H4 (cell line): ENCODE measurements at regions not wholly inside any gene's neighbourhood (a gene's known extent, or its start where the extent isn't known, plus 50 kb on each side); places are given as distances from the start of the nearest gene placed in this dataset.
"Not testable (repeated sequence)": the region's sequence is repeated elsewhere in the genome, so short reads cannot be mapped to it uniquely, and the experiment has no call there.

Source experiments
- DNase-seq: peaks from one replicate; pipeline ENCODE4 v3.0.0-alpha.2; 2015; ENCODE audit warnings: low spot score

DNA sequence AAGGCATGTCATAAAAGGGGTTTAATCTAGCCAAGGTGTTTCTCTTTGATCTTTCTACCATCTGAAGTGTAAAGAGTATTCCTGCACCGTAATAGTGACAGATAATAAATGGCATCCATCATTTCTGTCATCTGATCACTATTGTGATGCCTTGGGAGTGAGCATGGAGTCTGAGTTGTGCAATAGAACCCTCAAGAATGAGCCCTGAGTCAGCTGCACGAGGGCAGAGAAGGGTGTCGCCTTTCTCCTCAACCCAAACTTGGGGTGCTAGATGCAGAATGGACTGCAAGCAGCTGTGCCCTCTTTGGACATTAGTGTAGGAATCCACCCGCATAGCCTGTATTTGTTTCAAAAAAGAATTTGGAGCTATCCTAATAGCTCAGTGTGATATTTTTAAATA lies 115.2 kb downstream of the ZNF37A start:
- no peak for DNase-seq

DNA sequence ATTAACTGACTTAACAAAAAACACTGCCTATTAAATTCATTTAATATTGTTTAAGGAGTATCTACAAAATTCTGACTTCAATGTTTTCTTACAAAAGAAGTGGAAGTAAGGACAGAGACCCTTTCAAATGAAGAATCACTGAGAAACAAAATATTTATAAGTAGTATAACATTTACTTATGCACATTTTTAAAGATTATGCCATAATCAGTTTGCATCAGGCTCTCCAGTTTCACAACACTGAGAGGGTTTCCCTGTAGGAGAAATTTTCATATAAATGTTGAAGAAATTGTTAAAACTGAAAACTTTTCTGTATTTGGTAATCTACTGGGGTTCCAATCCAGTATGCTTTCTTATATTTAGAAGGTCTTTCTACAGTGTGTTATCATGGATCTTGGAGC lies 115.6 kb downstream of the ZNF37A start:
- not testable (repeated sequence) for DNase-seq

DNA sequence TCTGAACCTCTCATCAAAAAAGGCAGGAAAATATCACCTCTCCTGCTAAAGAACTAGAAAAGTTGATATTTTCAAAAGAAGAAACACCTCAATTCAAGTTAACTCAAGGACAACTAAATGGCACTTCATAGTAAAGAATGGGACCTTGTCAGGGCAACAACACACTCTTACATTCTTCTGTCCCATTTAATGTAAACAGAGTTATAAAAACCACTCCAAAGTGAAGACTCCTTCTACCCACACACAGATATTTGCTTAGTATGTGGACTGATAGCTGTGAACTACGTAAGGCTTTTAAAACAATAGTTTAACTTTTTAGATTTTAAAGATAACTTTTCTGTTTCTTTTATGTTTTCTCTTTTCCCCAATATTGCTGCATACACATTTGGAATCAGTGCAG lies 118.3 kb downstream of the ZNF37A start:
- DNase-seq, result no peak

DNA sequence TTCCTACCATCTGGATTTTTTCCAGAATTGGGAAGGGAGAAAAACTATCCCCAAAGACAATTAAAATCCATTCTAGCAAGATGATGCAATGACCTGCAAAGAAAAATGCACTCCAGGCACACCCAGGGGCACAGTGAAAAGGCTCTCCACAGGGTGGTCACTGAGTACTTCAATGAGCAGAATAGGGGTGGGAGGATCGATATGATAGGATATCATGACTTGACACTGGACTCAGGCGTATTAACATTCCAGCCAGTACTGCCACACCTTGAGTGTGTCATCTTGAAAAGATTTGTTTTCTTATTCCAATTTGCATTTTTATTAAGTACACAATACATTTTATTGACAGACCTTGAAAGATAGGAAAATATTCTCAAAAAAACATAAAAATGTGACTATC lies 132.2 kb downstream of the ZNF37A start:
- no peak for DNase-seq

DNA sequence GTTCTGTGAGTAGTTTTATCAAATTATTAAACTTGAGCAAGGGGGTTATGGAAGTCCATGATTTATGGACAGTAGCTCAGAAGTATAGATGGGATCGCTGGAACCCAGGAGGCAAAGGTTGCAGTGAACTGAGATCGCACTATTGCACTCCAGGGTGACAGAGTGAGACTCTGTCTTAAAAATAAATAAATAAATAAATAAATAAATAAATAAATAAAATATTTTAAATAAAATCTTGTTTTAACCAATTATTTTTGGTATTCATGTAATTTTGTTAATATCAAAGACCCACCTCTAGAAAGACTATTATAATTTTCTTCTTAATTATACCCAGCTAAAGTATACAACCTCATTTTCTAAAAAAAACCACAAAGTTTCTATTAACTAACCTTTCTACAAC lies 134.3 kb downstream of the ZNF37A start:
- DNase-seq, result no peak

DNA sequence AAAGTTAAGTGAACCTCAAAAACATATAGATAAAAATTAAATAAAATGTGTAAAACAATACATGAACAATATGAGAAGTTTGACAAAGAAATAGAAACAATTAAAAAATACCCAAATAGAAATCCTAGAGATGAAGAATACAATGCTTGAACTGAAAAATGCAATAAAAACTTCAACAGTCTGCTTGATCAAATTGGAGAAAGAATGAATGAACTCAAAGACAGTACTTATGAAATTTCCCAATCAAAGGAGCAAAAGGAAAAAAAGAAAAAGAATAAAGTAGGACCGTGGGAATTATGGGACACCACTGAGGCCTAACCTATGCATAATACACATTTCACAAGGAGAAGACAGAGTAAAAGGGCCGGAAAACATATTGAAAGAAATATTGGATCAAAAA lies 144.3 kb downstream of the ZNF37A start:
- DNase-seq, result not testable (repeated sequence)

DNA sequence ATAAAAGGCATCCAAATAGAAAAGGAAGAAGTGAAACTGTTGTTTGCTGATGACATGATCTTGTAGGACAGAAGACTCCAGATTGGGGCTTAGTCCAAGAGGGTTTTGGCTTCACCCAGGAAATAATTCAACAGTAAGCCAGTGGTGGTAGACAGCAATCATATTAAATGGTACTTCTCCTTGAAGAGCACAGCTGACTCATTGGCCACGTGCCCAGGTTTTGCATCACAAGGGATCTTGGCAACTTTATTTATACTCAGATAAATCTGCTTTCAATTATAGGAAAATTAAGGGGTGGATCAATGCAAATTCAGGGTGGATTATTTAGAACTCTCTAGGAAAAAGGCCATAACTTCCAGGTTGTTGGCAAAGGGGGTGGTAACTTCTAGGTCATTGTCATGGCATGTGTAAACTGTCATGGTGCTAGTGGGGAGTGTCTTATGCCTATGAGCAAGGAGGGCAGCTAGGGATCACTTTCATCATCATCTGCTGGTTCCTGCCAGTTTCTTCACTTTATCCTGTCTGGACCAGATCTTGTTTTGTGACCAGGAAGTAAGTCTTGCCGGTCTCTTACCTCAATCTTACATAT lies 148.0 kb downstream of the ZNF37A start:
- DNase-seq, result not testable (repeated sequence)

DNA sequence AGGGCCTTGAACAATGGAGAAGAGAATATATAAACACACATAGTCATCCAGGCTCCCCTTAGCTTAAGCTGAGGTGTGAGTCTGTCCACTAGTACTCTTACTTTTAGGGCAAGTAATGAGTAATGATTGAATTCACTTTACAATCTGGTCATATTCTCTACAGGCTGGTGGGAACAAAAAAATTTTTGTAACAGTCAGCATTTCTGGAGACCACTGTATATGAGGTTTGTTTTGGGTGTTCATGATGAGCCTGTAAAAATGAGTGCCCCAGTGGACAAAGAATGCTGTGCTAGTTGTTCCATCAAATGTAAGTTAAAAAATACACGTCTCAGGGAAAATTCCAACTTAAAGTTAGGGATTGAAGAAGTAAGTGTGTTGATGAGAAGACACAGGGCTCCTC lies 154.0 kb downstream of the ZNF37A start:
- DNase-seq, result not testable (repeated sequence)

DNA sequence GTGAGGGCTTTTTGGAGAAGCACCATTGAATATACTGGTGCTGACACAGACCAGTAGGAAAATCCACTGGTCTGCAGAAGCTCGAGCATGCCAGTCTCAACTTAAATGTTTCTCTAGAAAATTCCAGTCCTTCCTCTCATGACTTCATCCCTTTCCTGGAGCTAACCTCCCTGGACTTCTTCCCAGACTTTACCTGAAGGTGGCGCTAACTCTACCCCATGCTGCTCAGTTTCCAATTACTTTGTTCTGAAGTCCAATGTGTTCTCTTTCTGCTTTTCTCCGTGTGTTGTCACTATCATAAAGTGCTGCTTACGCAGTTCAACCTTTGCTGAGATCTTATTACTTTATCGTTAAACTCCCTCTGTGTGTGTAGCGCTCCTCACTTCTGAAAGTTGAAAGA lies 158.4 kb downstream of the ZNF37A start:
- DNase-seq, result not testable (repeated sequence)

DNA sequence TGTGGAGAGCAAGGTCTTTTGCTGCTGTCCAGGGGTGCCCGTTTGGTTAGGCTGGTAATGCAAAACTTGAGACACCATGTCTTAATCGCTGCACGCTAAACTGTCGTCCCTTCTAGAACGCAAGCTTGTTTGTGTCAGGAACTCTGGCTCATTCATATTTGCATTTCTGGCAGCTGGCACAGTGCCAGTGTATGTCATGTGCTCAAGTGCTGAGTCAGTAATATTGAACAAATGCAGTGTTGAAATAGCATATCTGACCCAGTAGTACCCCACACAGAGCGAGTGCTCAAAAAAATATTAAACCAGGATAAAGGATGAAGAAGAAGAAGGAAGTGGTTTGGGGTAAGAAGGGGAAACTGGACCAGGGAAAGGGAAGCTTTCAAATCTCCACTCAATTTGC lies 173.4 kb downstream of the ZNF37A start:
- not testable (repeated sequence) for DNase-seq

DNA sequence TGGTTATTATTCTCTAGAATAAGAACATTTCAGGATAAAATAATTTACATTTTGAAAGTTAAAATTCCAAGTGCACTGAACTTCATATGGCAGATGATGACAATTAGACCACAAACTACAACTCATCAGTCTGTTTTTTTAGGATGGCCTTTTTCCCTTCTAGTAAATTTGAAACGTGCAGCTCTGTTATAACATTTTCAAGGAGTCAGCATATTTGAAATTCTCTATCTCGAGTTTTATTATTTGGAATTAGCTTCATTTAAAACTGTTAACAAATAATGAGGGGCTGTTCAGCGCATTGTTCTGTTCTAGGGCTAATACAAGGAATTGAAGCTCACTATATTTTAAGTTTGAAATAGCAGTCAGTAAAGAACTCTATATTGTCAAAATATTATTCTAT lies 176.9 kb downstream of the ZNF37A start:
- DNase-seq, result not testable (repeated sequence)

DNA sequence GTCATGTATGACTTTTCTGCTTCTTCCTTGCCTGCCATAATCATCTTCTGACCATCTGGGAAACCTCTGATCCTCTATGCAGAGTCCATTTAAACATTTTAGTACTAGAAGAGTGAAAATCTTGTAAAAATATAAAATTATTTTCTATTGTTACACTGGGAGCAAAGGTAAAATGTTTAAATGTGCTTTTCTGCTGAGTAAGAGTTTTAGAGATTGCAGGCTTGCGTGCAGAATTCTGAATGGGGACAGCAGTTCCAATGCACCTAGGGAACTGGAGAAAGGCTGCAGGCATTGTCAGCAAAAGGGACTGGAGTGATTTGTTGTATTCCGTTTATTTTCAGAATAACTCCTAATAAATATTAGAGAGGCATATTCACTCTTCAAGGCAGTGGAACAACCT lies 180.7 kb downstream of the ZNF37A start:
- DNase-seq, result not testable (repeated sequence)

DNA sequence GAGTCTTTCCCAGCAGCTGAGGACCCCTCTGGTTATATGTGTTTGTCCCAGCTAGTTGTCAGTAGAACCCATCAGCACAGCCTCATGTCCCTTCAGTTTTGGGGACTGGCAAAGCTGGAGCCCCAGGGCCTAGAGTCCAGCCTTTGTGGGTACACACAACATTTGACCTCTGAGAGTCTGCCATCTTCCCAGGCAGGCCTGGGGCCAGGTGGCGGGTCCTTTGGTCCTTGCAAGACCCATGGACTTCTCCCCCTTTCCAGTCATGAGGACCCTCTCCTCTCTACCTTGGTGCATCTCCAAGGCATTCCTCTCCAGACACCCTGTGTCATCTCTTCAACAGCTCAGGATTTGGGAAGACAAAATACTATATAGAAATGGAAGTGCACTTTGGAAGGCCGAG lies 198.4 kb downstream of the ZNF37A start:
- DNase-seq, result not testable (repeated sequence)

DNA sequence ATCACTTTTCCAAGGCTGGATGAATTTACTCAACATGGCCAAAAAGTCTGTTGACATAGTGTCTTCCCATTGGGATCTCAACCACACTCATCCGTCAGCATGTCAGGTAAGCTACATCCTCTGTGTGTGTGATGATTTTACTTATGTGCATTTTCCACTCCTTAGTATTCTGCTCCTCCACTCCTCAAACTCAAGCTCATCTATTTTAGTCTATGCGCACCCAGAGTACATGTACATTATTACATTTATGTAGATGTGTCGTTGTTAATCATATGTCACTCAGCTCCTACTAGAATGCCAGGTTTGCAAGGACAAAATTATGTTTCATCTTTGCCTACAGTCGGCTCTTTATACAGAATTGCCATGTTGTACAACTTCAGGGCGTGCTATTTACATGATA lies 216.0 kb downstream of the ZNF37A start:
- not testable (repeated sequence) for DNase-seq

DNA sequence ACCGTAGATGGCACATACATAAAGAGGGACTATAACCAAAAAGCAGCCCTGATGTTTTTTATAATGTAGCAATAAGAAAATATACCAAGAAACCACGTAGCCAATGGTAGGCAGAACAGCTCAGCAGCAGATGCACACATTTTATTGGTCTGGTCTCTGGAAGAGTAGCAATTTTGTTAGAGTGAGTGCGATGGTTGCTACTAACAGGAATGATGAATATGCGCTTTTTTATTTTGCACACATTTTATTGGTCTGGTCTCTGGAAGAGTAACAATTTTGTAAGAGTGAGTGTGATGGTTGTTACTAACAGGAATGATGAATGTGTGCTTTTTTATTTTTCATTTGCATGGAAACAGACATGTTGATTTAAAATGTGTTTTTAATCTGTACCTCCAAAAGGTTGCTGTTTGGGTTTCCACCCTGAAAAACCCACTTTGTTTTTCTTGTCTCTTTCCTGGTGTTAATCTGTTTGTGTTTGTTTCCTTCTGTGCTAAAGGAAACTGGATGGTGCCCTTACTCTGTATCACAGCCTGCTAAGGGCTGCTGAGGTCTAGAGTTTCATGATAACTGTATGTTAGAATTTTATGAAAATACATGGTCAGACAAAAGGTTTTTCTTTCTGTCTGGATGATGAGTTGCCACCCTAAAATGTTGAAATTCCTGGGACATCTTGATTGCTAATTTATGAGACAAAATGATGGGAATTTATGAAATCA lies 221.1 kb downstream of the ZNF37A start:
- not testable (repeated sequence) for DNase-seq

DNA sequence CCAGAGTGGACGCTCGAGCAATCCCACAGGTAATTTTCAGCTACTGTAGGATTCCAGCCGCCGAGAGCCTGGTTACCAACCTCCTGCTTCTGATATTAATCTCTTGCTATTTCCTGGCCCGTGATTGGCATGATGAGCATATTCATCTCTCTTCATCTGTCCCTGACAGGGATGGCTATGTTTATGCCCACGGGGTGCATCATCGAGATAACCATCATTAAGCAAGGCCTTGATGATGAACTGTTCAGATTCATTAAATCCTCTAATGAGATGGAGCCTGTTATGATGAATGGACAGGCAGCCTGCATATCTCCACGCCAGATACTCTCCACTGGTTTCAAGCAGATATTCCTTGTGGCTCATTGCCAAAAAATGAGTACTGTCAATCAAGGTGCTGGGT lies 227.3 kb downstream of the ZNF37A start:
- DNase-seq, result not testable (repeated sequence)

DNA sequence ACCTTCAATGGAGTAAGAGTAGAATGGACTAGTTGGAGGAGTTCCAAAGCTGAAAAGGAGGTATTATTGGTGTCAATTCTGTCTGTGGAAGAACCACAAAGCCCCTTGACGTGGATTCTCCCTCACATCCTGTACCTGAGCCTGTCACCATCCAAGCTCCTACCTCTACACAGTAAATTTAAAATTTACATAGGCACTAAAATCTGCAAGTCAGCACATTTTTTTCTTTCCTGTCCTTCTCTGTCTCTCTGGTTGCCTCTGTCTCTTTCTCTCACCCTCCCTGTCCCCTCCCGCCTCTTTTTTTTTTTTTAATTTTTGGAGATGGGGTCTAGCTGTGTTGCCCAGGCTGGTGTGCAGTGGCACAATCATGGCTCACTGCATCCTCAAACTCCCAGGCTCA lies 236.2 kb downstream of the ZNF37A start:
- not testable (repeated sequence) for DNase-seq

DNA sequence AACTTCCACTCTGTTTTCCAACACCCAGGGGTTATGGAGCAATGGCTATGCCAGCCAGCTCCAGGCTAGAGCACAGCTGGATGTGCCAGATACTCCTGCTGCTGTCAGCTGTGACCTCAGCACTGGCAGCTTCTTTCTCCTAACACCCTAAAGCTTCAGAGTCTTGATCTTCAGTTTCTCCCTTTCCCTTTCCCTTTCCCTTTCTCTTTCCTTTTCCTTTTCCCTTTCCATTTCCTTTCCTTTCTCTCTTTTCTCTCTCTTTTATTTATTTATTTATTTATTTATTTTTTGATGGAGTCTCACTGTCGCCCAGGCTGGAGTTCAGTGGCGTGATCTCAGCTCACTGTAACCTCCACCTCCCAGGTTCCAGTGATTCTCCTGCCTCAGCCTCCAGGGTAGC lies 237.0 kb downstream of the ZNF37A start:
- not testable (repeated sequence) for DNase-seq

DNA sequence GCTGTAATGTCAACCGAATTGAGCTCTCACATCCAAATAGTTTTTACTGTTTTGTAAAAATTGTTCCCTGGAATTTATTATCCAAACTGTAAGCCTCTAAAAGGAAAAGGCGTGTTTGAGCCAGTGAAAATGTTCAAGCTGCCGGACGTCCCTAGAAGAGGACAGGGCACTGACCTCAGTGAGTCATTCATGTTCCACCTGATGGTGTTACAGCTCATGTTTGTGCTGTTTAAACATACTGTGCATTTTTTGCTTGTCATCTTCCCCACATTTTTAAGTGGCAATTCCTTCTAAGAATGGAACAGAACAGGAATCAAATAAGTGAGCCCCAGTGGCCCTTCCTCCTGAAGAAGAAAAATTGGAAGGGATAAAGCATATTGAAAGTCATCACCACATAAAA lies 239.6 kb downstream of the ZNF37A start:
- not testable (repeated sequence) for DNase-seq

DNA sequence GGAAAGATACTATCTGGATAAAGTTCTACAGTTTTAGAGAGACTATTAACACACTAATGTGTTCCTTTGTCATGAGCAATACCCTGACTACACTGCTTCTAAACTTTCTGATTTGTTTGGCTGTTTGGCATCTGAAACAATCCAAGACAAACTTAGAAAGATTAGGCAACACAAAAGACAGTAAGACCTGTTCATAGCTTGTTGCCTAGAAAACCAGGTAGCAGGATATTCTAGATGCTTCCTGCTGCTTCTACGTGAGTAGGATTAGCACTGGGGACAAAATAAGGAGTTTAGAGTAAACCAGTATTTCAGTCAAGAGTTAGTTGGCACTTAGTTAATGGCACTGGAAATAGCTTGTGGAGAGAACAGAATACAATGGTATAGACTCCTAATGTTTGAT lies 256.5 kb downstream of the ZNF37A start:
- not testable (repeated sequence) for DNase-seq

DNA sequence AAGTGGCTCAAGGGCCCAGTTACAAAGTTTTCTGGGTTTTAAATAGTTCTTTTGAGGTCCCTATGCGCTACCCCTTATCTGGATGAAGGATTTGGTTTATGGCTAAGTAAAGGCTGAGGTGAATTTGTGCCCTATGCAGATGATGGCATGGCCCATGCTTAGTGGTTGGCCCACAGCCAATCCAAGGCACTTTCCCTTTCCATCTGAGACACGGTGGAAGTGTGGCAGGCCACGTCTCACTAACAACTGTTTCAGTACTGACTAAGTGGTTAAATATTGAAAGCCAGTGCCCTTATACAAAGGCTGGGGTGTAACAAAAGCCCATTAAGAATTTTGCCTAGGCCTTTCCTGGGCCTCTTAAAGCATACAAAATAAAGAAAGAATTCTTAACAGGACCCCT lies 260.3 kb downstream of the ZNF37A start:
- DNase-seq, result not testable (repeated sequence)

DNA sequence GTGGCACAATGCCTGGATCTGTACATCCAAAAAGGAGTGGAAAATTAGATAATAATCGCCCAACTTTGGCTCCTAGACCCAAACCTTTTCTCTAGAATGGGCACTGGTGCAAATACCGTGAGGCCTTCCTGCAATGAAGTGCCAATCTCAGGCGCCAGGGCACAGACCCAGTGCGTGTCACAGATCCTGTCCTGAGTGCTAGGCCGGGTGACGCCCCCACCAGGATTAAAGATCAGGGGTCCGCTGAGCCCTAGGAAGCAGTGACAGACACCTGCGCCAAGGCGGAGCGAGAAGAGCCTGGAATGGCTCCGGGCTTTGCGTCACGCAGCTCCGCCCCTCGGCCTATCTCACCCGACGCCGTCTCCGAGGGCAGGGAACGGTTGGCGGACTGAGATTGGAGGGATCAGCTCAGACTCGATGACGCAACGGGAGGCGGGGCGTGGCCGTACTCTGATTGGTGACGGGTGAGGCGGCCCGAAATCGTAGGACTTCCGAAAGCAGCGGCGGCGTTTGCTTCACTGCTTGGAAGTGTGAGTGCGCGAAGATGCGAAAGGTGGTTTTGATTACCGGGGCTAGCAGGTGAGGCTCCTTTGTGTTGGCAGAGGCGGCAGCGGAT lies 261.9 kb downstream of the ZNF37A start:
- DNase-seq, result peak; percentile 41

DNA sequence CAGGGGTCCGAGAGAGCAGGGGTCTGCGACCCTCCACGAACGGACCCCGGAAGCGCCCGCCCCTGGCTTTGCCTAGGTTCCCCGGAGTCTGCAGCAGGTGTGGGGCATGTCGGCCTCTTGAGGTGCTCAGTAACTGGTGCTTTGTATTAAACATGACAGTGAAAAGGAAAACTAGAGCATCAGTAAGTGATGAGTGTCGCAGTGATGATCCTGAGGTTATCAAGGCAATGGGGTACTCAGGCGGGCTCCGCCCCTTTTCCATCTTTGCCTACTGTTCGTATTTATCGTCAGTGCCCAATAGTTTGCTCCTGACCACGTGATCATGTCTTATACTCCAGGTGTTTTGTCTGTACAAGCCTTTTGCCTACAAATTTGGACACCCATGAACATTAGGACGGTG lies 262.4 kb downstream of the ZNF37A start:
- DNase-seq, result not testable (repeated sequence)
